HTR-8/SVneo (cell line): ENCODE measurements at regions not wholly inside any gene's neighbourhood (a gene's known extent, or its start where the extent isn't known, plus 50 kb on each side); places are given as distances from the start of the nearest gene placed in this dataset.

Source experiments
- DNase-seq: peaks from one replicate; pipeline ENCODE4 v3.0.0; 2011; ENCODE audit warnings: low spot score, mixed read lengths; ENCODE audit not compliant: insufficient read length
- FAIRE-seq: peaks from 2 replicates; lab custom pipeline; 2011; peaks lifted over from hg19 to GRCh38; lab: Jason Lieb, UNC

- FAIRE-seq: no peak
- DNase-seq: no peak
Observed at GRCh38 chr4:121277194-121278105, 103.4 kb downstream of the QRFPR start.

GRCh38 chr4:121273191-121273590 lies 107.6 kb downstream of the QRFPR start:
- no peak for FAIRE-seq
- DNase-seq: no peak

- FAIRE-seq (no peak), DNase-seq (no peak)
Observed at GRCh38 chr4:121272526-121272925, 108.3 kb downstream of the QRFPR start.

GRCh38 chr4:121270389-121270788 lies 106.3 kb upstream of the TNIP3 start:
- no peak for FAIRE-seq

GRCh38 chr4:121269001-121269400 lies 104.9 kb upstream of the TNIP3 start:
- FAIRE-seq: no peak

More at GRCh38 chr4:121270389-121270788, 106.3 kb upstream of the TNIP3 start:
- no peak for DNase-seq

GRCh38 chr4:121266982-121267381 lies 102.9 kb upstream of the TNIP3 start:
- DNase-seq (no peak), FAIRE-seq (no peak)

More at GRCh38 chr4:121269001-121269400, 104.9 kb upstream of the TNIP3 start:
- no peak for DNase-seq

- no peak for FAIRE-seq
- DNase-seq: no peak
Observed at GRCh38 chr4:121256887-121257466, 92.9 kb upstream of the TNIP3 start.

GRCh38 chr4:121255986-121256750 lies 92.0 kb upstream of the TNIP3 start:
- no peak for FAIRE-seq
- DNase-seq: peak; percentile 33

GRCh38 chr4:121253961-121254360 lies 89.8 kb upstream of the TNIP3 start:
- FAIRE-seq (no peak), DNase-seq (no peak)

- peak; percentile 80 for FAIRE-seq
- DNase-seq: peak; percentile 56
Observed at GRCh38 chr4:121252224-121252806, 88.2 kb upstream of the TNIP3 start.

- no peak for FAIRE-seq
- DNase-seq: no peak
Observed at GRCh38 chr4:121248747-121249146, 84.6 kb upstream of the TNIP3 start.

GRCh38 chr4:121246698-121247097 lies 82.6 kb upstream of the TNIP3 start:
- DNase-seq (no peak), FAIRE-seq (no peak)

- no peak for FAIRE-seq
- DNase-seq: no peak
Observed at GRCh38 chr4:121243485-121243884, 79.4 kb upstream of the TNIP3 start.

- no peak for FAIRE-seq
Observed at GRCh38 chr4:121242188-121242750, 78.1 kb upstream of the TNIP3 start.

GRCh38 chr4:121239951-121240350 lies 75.8 kb upstream of the TNIP3 start:
- FAIRE-seq (no peak), DNase-seq (no peak)

More at GRCh38 chr4:121242188-121242750, 78.1 kb upstream of the TNIP3 start:
- no peak for DNase-seq

- DNase-seq (no peak), FAIRE-seq (no peak)
Observed at GRCh38 chr4:121238461-121238860, 74.3 kb upstream of the TNIP3 start.

- FAIRE-seq: no peak
- DNase-seq: no peak
Observed at GRCh38 chr4:121237069-121237399, 72.9 kb upstream of the TNIP3 start.

GRCh38 chr4:121236353-121237068 lies 72.4 kb upstream of the TNIP3 start:
- DNase-seq (no peak), FAIRE-seq (no peak)

GRCh38 chr4:121233982-121234381 lies 69.9 kb upstream of the TNIP3 start:
- FAIRE-seq (no peak), DNase-seq (no peak)

- DNase-seq (no peak), FAIRE-seq (no peak)
Observed at GRCh38 chr4:121229993-121230392, 65.9 kb upstream of the TNIP3 start.
